ENCODE measurements at regions not wholly inside any gene's neighbourhood (a gene's known extent, or its start where the extent isn't known, plus 50 kb on each side); places are given as distances from the start of the nearest gene placed in this dataset.
A peak's percentile ranks its signal among the peaks of the same experiment; 100 is the strongest.

- DNase-seq (ENCODE audit: low spot score): no peak
These were observed 116.8 kb upstream of the PFKP start for GRCh38 chr10:2950546-2950945.

GRCh38 chr10:2949948-2950354, 117.4 kb upstream of the PFKP start:
- no peak for DNase-seq (ENCODE audit: low spot score)

- DNase-seq (ENCODE audit: low spot score): no peak
These were observed 118.0 kb upstream of the PFKP start for GRCh38 chr10:2949221-2949947.

- no peak for DNase-seq (ENCODE audit: low spot score)
These were observed 119.1 kb upstream of the PFKP start for GRCh38 chr10:2948127-2948854.

- no peak for DNase-seq (ENCODE audit: low spot score)
These were observed 122.6 kb upstream of the PFKP start for GRCh38 chr10:2944788-2945187.

GRCh38 chr10:2943932-2944614, 123.3 kb upstream of the PFKP start:
- DNase-seq (ENCODE audit: low spot score): no peak

- DNase-seq (ENCODE audit: low spot score): no peak
These were observed 124.4 kb upstream of the PFKP start for GRCh38 chr10:2942938-2943337.

GRCh38 chr10:2938869-2939268, 128.5 kb upstream of the PFKP start:
- DNase-seq (ENCODE audit: low spot score): peak; percentile 6

- DNase-seq (ENCODE audit: low spot score): no peak
These were observed 130.5 kb upstream of the PFKP start for GRCh38 chr10:2936816-2937215.

GRCh38 chr10:2935647-2936386, 131.5 kb upstream of the PFKP start:
- no peak for DNase-seq (ENCODE audit: low spot score)

- no peak for DNase-seq (ENCODE audit: low spot score)
These were observed 133.4 kb upstream of the PFKP start for GRCh38 chr10:2933924-2934323.

GRCh38 chr10:2933519-2933918, 133.8 kb upstream of the PFKP start:
- no peak for DNase-seq (ENCODE audit: low spot score)

GRCh38 chr10:2933071-2933470, 134.3 kb upstream of the PFKP start:
- DNase-seq (ENCODE audit: low spot score): no peak

GRCh38 chr10:2929480-2930258, 137.7 kb upstream of the PFKP start:
- no peak for DNase-seq (ENCODE audit: low spot score)

GRCh38 chr10:2927958-2928840, 139.1 kb upstream of the PFKP start:
- DNase-seq (ENCODE audit: low spot score): peak; percentile 77

- no peak for DNase-seq (ENCODE audit: low spot score)
These were observed 140.3 kb upstream of the PFKP start for GRCh38 chr10:2926918-2927660.

- DNase-seq (ENCODE audit: low spot score): no peak
These were observed 141.7 kb upstream of the PFKP start for GRCh38 chr10:2925631-2926030.

- no peak for DNase-seq (ENCODE audit: low spot score)
These were observed 142.9 kb upstream of the PFKP start for GRCh38 chr10:2924431-2924830.

GRCh38 chr10:2921956-2922680, 145.2 kb upstream of the PFKP start:
- no peak for DNase-seq (ENCODE audit: low spot score)
